GM12865 (cell line): ENCODE measurements at regions not wholly inside any gene's neighbourhood (a gene's known extent, or its start where the extent isn't known, plus 50 kb on each side); places are given as distances from the start of the nearest gene placed in this dataset.

ENCODE experiments used
- DNase-seq: peaks from one replicate; pipeline ENCODE4 v3.0.0; 2010; ENCODE audit warnings: low read depth
- H3K4me3 ChIP-seq: 2 replicates; pipeline ENCODE4 v1.5.1; 2011; ENCODE audit warnings: mild to moderate bottlenecking, low read depth, low read length, control low read depth
- TF ChIP-seq, protein P1 (sequence below): IDR thresholded peaks from 2 replicates; pipeline ENCODE4 v1.5.1; 2011; ENCODE audit warnings: low read length, control low read depth, low read depth, inconsistent platforms; ENCODE audit not compliant: insufficient read depth; ENCODE audit errors: missing control alignments

DNA sequence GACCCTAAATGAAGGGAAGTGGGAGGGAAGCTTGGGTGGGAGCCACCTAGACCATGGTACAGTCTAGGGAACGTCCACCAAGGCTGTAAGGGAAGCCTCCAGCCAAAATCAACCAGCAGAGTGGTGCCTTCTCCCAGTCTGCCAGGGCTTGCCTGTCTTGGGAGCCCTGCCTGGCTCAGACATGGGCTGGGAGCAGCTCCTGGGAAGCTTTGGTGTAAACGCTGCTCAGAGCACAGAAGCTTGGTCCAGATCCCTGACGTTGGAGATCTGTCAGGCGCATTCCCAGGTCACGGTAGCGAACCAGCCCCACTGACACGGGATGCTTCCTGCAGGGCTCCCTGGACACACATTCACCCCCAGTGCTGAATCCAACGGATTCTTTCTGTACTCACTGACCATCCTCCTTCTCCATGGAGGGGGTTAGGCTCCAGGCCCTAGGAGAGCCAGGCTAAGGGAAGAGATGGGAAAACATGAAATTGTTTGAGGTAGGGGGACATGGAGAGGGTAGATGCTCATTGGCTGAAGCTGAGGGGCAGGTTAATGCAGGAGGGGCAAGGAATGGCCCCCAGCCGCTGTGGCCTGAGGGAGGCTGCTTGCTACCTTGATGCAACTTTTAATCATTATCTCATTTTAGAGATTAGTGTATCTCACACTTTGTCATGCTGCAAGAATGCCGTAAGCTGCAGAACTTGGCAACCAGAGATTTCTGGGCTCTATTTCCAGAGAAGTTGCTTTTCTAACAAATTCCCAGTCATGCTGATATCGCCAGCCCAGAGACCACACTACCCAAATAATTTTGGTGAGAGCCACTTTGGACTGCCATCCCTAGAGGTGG lies 195.8 kb downstream of the UQCRFS1 start:
- H3K4me3 ChIP-seq, result no peak overlapping the region
- TF ChIP-seq, protein P1, sequence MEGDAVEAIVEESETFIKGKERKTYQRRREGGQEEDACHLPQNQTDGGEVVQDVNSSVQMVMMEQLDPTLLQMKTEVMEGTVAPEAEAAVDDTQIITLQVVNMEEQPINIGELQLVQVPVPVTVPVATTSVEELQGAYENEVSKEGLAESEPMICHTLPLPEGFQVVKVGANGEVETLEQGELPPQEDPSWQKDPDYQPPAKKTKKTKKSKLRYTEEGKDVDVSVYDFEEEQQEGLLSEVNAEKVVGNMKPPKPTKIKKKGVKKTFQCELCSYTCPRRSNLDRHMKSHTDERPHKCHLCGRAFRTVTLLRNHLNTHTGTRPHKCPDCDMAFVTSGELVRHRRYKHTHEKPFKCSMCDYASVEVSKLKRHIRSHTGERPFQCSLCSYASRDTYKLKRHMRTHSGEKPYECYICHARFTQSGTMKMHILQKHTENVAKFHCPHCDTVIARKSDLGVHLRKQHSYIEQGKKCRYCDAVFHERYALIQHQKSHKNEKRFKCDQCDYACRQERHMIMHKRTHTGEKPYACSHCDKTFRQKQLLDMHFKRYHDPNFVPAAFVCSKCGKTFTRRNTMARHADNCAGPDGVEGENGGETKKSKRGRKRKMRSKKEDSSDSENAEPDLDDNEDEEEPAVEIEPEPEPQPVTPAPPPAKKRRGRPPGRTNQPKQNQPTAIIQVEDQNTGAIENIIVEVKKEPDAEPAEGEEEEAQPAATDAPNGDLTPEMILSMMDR, result no peak
- no peak for DNase-seq

- DNase-seq, result no peak
- H3K4me3 ChIP-seq, result no peak overlapping the region
- TF ChIP-seq, protein P1, result no peak
These were observed 196.6 kb downstream of the UQCRFS1 start for GRCh38 chr19:29016353-29016752.

DNA sequence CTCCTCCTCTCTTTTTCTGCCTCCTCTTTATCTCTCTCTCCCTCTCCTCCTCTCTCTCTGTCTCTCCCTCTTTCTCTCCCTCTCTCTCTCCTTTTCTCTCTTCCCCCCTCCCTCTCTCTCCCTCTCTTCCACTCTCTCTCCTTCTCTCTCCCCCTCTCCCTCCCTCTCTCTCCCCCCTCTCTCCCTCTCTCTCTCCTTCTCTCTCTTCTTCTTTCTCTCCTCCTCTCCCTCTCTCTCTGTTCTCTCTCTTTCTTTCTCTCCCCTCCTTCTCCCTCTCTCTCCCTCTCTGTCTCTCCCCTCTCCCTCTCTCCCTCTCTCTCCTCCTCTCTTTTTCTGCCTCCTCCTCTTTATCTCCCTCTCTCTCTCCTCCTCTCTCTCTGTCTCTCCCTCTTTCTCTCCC lies 197.4 kb downstream of the UQCRFS1 start:
- TF ChIP-seq, protein P1, result no peak
- DNase-seq, result no peak
- H3K4me3 ChIP-seq, result no peak overlapping the region

- TF ChIP-seq, protein P1, result no peak
- DNase-seq, result no peak
- H3K4me3 ChIP-seq, result no peak overlapping the region
These were observed 198.0 kb downstream of the UQCRFS1 start for GRCh38 chr19:29014857-29015436.

- TF ChIP-seq, protein P1, result no peak
- no peak overlapping the region for H3K4me3 ChIP-seq
- DNase-seq, result no peak
These were observed 199.0 kb downstream of the UQCRFS1 start for GRCh38 chr19:29013988-29014387.

DNA sequence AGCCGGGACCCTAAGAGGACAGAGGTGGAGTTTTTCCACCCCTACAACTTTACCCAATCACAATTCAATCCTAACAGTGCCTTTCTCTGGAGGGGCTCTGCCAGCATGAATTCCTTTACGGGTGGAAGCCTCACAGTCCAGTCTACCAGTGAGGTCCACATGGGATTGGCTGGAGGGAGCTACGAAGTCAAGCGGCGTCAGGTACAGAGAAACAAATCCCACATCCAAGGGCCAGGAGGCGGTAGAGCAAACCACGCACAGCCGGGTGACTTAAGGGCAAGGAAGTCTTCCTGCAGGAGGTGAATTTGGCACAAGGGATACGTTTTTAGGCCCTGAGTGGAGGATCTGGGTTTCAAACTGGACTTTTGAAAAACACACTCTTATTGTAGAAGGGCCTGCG lies 199.6 kb downstream of the UQCRFS1 start:
- DNase-seq, result no peak
- TF ChIP-seq, protein P1, result no peak
- H3K4me3 ChIP-seq, result no peak overlapping the region
